D341Med (cell line): ENCODE measurements at regions not wholly inside any gene's neighbourhood (a gene's known extent, or its start where the extent isn't known, plus 50 kb on each side); places are given as distances from the start of the nearest gene placed in this dataset.

ENCODE experiments used
- DNase-seq: peaks from one replicate; pipeline ENCODE4 v3.0.0; 2012; ENCODE audit warnings: low spot score

DNA sequence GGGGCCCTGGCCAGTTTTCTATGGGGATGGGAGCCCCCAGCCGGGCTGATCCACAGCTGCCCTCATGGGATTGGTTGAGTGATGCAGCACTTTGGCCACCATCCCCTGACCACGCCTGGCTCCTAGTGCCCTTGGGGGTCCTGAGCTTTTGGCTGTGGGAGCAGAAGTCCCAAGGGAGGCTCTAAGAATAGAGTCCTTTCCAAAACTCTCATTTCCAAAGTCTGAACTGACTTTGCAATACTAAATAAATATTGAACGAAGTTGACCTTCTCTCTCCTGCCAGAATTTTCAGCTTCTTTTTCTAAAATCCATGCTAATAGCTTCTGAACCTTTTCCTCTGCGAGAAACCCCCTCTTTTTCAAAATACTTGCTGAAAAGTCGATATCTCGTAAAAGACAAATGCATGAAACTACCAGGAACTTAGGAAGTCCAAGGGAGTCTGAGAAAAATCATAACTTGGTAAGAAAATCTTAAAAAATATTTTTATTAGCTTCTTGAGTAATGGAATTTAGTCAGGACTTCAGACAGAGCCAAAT lies 62.7 kb upstream of the IGFBP3 start:
- no peak for DNase-seq

DNA sequence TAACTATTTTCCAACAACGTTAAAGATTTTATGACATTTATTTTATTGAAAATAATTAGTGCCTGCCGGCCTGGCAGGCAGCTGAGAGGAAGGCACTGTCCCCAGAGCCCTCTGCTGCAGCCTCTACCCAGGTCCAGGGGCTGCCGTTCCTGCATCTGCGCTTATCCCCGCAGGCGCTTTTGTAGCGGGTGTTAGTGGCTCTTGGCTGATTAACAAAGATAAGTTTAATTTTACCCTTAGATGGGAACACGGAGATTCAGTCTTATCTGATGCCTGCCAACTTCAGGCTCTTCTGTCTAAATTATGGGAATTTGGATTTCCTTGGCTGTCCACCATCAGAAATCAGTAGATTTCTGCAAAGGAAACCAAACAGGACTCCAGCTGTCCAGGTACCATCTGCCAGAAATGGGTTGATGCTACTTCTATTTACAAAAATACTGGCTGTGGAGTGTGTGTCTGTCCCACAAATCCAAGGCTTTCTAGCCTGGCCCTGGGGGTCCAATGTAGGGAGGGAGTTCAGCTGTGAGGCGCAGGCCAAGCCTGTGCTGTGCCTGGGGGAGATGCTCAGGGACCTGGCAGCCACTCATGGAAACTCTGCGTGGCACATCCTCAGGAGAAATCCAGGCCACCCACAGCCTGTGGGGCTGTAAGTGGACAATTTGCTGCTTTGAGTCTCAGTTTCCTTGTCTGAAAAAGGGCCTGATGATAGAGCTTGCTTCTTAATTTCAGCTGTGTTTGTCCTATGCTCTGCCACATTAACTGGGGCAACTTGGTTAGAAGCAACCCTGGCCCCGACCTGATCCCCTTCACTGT lies 62.0 kb upstream of the IGFBP3 start:
- no peak for DNase-seq

DNA sequence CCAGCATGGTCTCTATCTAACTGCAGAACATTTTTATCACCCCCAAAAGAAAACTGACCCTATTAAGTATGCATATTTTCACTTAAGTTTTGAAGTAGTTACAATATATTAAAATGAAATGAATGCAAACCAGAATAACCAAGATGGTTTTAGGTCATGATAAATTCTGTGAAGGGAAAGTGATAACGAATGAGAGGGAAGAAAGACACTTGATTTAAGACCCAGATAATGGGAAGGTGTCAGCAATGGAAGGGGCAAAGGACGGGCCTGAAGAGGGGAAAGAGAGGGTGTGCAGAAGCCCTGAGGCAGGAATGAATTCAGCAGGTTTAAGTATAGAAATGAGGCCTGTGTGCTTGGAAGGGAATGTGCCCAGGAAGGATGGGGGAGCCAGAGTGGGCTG lies 61.1 kb upstream of the IGFBP3 start:
- DNase-seq, result no peak

DNA sequence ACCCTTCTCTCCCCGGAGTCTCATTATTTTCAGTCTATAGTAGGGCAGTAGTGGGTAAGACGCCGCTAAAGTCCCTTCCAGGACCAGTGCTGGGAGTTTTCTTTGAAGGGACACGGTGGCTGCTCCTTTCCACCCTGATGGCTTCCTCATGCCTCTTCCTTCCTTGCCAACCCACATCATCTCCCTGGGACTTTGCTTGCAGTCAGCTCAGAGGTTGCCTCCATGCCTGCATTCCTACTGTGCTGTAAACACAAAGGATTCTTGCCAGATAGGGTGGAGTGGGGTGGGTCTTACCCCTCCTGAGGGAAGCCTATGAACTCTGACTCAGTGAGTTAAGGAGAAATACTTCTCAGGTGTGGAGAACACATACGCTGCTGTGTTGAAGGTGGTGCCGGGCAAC lies 59.9 kb upstream of the IGFBP3 start:
- DNase-seq, result no peak

DNA sequence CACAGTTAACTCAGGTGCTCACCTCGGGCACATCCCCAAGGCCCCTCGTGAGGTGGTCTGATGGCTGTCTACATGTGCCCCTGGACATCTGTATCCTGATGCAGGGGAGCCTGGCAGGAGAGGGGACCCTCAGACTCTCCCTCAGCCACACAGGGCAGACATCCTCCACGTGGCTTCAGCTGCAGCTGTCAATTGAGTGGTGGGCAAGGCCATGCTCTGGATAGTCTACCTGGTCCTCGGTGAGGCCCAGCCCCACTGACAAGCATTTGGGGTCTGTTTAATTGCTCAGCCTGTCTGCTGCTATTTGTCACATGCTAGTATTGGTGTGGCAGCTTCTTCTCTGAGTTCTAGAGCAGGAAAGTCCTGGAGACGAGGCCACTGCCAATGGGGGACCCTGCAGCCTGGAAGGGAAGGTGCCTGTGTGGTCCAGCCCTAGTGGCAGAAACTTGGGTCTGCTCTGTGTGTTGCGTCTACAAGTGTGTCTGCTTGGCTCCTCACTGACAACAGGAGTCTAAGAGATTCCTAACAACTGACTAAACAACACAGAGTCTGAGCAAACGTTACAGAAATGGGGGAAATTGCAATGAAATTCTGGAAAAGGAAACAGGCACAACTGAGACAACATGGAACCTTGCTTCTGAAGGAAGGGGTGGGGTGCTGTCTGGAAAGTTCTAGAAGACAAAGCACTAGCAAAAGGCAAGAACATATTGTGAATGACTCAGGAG lies 59.3 kb upstream of the IGFBP3 start:
- no peak for DNase-seq

DNA sequence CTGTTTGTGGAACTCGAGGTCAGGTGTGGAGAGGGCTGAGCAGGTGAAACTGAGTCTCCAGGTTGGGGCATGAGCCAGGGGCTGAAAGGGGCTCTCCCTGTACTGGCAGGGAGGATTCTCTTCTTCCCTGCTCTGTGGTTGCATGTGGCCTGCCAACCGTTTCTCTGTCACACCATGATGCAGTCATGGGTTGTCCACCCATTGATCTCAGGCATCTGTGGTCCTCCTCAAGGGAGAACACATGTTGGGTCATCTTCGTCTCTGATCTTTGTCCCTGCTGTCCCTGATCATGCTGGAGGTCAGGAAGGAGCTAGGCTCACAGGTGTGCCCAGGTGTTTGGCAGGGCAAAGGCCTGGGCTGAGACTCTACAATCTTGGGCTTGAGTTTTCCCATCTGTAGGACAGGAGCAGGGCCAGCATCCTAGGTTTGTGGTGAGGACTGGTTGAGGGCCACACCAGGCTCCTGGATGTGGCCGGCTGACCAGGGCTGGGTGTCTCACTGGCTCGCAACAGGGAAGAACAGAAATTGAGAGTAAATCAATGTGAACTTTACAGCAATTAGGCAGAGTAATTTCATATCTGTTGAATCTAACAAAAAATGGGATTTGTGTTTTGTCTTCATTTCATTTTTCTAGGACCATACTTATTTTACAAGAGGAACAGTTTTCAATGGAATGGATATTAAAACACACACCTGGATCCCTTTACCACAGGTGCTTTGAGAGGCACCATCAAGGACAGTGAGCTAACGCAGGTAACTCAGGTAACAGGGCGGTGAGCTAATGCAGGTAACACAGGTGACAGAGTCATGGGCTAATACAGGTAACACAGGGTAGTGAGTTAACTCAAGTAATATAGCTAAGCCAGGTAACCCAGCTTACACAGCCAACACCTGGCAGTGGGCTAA lies 58.5 kb upstream of the IGFBP3 start:
- no peak for DNase-seq

DNA sequence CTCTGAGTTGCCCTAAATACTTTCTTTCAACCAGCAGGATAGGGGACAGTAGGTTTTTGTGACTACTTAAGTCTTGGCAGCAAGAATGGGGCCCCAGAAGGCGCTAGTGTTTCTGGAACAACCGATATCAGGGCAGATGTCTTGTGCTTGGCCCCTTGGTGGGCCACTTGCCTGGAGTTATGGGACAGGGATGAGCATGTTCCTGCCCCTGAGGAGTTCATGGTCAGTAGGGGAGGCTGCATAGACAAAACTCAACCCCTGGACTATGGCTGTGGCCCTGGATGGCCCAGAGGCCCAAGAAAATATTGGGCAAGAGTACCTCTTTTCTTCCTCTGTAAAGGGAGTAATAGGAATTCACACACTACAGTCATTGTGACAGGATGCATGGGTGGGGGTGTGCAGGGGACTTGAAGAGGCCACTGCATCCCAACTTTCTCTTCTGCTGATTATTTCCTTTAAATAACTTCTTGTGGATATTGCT lies 57.7 kb upstream of the IGFBP3 start:
- DNase-seq, result no peak

DNA sequence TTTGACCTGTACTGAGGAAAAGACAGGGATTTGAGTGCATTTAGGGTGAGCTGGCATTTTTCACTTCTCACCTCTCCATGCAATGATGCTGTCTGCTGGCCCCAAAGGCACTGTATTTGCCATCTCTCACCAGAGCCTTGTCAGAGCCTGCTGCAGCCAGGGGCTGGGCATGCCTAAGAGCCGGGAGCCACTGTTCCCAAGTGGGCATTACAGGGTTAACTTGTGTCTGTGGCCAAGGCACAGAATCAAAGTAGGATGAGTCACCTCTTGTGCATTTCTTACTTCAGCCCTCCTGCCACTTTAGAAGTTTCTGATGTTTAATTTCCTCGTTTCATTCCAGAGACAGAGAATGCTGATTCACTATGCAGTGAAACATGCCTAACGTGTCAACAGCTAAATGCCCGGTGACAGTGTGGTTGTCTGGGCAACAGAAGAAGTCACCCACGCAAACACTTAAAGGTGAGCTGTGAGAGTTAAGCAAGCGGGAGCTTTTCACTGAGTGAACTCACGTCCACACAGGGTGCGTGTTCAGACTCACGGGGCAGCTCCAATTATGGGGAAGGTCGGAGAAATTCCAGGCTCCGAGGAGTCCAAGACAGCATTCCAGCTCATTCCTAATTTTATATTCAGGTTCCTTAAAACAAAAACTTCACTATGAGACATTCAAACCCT lies 57.1 kb upstream of the IGFBP3 start:
- no peak for DNase-seq

DNA sequence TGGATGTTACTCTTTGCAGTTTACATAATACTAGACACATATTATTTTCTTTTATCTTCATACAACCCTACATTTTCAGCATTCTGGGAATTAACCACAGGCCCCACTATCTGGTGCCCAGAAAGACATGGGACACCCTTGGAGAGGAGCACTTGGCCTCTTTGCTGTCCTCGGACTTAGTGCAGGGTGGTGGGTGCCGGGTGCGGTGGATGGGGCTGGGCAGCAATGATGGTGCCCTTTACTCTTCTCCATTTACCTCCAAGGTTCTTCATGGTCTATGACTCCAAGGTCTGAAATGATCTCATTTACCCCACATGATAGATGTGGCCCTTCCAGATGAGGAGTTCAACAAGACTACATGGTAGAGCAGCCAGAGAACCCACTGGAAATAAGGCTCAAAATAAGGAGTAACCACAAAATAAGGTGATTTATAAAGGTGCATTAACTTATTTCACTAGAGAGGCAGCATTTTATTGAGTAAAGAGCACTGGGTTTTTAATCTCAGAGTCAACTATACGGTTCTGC lies 56.2 kb upstream of the IGFBP3 start:
- no peak for DNase-seq

DNA sequence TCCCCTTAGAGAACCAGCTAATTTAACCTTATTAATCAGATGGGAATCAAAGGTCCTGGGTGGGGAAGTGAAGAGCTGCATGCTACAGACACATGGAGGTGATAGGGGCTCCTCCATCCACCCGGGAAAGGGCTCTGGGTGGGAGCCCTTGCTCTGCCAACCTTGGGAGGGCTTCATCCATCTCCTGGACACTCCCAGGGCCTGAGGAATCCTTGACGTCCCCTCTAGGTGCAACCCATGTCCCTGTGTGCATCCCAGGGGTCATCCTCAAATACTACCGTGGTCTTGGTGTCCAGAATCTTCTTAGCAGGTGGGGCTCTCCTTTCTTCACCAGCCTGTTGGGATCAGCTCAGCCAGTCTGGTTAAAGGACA lies 55.4 kb upstream of the IGFBP3 start:
- no peak for DNase-seq

DNA sequence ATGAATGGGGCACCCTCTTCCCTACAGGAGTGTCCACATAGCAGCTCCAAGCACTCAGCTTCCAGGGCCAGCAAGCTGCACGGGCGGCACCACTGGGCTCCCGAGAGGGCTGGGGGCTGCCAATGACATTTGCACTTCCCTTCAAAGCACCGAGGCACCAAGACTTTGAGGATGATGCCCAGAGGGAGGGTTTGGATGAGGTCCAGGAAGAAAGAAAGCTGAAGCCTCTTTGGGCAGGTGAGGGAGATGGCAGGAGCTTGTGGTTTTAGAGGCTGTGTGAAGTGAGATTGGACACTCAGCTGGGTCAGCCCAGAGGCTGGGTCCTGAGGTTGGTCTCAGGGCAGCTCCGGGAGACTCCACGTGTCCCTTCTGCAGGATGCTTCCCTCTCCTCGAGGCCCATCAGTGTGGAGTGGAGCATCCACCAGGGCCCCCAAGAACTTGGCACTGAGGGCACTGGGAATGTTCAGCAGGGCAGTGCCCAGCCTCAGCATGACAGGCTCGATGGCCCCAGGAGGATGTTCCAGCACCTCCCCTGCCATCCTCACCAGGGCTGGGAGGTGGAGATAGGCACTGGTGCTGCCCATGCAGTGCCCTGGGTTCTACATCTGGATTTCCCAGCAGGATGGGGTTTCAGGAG lies 54.9 kb upstream of the IGFBP3 start:
- DNase-seq, result no peak

DNA sequence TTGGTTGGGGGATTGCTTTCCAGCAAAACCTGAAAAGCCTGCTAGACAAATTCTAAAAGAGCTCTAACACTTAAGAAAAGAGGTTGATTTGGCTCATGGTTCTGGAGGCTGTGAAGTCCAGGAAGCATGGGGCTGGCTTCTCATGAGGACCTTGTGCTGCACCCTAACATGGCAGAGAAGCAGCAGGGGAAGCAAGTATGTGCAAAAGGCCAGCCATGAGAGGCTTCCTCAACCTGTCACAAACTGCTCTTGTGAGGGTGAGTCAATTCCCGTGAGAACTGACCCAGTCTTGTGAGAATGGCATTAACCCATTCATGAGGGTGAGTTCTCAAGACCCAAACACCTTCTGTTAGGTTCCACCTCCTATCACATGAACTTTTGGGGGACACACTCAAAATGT lies 54.3 kb upstream of the IGFBP3 start:
- DNase-seq, result no peak

DNA sequence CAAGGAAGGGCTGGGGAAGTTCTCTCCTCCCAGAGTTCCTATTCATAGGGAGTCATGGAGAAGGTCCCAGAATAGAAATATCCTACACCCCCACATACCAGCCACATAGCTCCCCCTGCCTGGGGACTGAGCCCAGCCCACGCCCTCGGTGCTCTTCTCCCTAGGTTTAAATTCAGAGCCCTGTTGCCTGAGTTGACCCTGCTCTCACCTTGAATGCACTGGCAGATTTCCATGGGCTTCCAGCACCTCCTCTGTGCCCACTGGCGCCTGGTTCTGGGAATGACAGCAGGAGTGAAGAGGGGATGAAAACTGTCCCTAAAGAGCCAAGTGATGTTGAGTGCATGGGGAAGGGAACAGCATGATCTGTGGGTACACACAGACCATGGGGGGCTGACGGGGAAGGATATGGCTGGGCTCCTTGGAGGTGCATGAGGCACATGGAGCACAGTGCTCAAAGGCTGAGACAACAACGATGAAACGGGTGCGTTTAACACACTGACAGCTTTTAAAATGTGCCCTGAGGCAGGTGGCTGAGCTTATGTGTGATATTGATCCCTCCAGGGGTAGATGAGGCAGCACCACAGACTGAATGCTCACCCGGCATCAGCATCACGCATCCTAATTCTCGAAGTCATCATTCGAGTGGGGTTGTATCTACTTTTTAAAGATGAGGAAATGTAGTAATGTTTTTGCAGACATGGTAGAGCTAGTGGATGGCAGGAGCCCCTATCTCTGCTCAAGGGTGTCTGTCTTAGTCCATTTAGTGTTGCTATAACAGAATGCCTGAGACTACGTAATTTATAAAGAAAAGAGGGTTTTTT lies 53.7 kb upstream of the IGFBP3 start:
- DNase-seq, result no peak

DNA sequence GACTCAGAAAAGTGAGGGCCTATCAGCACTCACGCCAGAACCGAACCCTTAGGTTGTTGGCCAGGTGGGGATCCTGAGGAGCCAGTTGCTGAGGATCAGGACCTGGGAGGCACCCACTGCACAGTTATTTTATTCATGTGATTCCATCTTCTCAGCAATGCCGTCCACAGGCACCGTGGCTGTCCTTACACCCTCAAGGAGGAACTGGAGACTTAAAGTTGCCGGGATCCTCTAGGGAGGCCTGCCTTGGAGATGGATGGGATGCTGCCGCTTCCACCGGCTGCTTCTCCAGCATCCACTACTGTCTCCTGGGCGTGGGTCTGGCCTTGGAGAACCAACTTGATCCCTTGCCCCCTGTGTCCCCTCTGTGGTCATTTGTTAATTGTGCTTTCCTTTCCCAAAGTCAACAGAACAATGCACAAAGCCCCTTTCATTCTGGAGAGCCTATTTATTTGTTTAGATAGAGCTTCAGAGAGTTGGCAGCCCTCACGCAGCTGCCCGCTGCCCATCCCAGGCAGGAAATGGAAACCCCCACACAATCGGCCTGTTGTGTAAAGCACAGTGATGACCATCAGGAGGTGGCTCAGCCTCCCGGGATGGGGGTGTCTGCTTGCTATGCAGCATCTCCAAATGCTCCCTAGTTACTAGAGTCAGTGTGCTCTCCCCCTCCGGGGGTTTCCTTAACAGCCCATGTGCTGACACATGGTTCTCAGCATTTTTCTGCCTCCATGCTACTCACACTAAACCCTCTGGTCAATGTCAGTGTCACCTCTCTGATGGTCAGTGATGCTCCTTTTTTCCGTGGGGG lies 52.9 kb upstream of the IGFBP3 start:
- DNase-seq, result no peak

DNA sequence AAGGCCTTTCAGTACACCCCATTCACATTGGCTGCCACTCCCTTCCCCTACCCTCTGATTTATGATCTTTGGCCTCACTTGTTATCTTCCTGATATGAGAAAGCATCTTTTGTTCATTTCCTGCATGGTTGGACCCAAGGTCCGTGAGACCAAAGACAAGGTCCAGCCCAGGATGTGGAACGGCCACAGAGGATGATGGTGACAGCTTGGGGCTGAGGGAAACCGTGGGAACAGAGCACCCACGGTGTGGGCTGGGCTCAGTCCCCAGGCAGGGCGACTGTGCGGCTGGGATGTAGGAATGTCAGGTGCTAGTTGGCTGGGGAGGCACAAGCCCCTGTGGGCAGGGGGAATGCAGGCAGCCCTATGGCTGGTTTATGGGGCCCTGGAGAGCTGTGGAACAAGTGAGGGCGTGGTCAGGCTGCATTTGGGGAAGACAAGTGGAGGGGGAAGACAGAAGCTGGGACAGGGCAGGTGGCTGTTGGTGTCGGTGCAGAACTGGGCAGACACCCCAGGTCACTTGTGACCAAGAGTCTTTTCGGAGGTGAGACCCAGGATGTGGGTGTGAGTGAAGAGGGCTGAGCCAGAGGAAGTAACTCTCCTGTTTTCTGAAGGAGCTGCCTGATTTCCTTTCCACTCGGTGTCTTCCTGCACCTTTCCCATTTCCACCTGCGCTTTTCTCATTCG lies 51.7 kb upstream of the IGFBP3 start:
- DNase-seq, result no peak

DNA sequence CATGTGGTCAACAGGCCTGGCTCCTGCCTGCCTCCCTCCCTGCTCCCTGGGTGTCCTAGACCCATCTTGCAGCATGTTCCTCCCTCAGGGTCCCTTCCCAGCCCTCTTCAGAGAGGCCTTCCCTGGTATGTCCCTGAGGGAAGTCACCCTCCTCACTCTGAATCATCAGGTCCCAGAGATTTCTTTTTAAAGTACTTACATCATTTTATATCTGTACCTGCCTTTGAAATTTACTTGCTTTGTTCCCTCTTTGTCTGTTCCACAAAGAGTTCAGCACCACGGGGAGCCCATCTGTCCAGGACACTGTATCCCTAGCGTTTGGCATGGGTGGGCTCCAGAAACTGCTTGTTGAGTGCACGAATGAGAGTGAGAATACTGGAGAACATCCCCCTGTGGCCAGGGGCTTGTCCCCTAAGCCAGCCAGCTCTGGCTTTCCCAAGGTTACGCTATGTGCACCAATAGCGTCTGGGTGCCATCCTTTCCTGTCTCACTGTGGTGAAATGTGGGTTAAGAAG lies 50.6 kb upstream of the IGFBP3 start:
- no peak for DNase-seq

DNA sequence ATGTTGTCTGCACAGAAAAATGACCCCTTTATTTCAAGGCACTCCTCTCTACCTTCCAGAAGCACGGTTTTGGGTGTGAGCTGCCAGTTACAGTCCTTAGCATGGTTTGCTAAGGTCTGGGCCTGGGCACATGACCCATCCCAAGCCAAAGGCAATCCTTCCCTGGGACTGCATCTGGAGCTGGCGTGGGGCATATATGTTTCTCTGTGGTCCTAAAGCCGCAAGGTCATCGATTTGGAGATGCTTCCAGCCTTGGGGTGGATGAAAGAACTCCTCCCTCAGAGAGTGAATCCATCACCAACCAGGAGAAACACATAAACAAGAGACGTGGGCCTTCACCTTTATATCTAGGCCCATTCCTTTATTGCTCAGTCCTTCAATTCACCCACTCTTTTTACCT lies 50.1 kb upstream of the IGFBP3 start:
- DNase-seq, result no peak
